GM10266 (cell line): ENCODE measurements at regions not wholly inside any gene's neighbourhood (a gene's known extent, or its start where the extent isn't known, plus 50 kb on each side); places are given as distances from the start of the nearest gene placed in this dataset.

Source experiments
- DNase-seq: peaks from one replicate; pipeline ENCODE4 v3.0.0; 2012; ENCODE audit errors: extremely low spot score
- TF ChIP-seq, protein P1 (sequence below): IDR thresholded peaks from 2 replicates; pipeline ENCODE4 v1.5.1; 2012; ENCODE audit warnings: mild to moderate bottlenecking, low read depth; ENCODE audit not compliant: control insufficient read depth, insufficient read depth; ENCODE audit errors: missing control alignments

GRCh38 chr15:62832231-62832630 is 210.3 kb upstream of the TPM1 start:
- TF ChIP-seq, protein P1, sequence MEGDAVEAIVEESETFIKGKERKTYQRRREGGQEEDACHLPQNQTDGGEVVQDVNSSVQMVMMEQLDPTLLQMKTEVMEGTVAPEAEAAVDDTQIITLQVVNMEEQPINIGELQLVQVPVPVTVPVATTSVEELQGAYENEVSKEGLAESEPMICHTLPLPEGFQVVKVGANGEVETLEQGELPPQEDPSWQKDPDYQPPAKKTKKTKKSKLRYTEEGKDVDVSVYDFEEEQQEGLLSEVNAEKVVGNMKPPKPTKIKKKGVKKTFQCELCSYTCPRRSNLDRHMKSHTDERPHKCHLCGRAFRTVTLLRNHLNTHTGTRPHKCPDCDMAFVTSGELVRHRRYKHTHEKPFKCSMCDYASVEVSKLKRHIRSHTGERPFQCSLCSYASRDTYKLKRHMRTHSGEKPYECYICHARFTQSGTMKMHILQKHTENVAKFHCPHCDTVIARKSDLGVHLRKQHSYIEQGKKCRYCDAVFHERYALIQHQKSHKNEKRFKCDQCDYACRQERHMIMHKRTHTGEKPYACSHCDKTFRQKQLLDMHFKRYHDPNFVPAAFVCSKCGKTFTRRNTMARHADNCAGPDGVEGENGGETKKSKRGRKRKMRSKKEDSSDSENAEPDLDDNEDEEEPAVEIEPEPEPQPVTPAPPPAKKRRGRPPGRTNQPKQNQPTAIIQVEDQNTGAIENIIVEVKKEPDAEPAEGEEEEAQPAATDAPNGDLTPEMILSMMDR = no peak
- DNase-seq = no peak

DNA sequence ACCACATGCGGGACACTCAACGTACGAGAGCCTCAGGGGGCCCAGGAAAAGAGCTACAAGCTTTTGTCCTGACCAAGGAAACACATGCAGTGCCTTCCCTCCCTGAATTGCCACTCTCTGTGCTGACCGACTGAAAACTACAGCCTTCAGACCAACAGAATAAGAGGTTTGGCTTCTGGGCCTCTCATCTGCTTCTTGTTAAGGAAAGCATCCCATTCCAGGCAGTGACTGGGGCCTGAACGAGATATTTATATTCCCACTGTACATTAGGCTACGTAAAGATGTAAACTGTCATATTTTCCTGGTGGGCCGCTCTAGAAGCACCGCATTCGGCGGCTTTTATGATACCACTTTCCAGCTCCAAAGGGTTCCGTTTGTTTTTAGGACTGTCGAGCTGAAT is 208.9 kb upstream of the TPM1 start:
- TF ChIP-seq, protein P1 = no peak
- DNase-seq = no peak

- DNase-seq = no peak
- TF ChIP-seq, protein P1 = no peak
Measured at GRCh38 chr15:62834686-62835329, 207.7 kb upstream of the TPM1 start.

DNA sequence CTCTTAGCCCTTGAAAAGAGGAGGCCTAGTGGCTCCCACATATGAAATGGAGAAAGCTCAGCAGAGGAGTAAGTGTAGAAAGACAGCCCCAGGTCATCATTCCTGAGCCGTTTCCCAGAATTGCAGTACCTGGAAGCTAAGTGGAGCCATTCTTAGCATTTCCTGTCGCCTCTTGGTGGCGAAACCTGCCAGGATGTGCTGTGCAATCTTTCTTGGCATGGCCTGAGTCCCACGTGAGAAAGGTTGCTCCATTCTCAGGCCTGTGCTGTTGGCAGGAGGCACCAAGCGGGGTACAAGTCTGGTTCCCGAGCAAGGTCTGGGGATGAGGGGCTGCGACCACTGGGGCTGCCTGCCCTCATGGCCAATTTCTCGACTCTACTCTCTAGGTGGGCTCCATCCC is 207.2 kb upstream of the TPM1 start:
- no peak for DNase-seq
- TF ChIP-seq, protein P1 = no peak

DNA sequence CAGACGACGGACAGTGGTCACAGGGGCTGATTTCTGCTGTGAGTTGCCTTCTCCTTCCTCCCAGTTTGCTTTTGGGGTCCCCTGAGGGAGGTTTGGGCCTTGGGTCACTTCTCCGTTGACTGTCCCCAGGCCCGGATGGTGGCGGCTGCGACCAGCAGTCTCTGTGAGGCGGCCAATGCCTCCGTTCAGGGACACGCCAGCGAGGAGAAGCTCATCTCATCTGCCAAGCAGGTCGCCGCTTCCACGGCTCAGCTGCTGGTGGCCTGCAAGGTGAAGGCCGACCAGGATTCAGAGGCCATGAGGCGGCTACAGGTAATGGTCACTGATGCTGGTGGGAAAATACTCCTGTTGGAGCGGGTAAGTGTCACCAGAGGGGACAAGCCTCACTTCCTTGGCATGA is 206.8 kb upstream of the TPM1 start:
- DNase-seq = no peak
- TF ChIP-seq, protein P1 = no peak

GRCh38 chr15:62840526-62841268 is 201.8 kb upstream of the TPM1 start:
- DNase-seq = no peak
- TF ChIP-seq, protein P1 = no peak

DNA sequence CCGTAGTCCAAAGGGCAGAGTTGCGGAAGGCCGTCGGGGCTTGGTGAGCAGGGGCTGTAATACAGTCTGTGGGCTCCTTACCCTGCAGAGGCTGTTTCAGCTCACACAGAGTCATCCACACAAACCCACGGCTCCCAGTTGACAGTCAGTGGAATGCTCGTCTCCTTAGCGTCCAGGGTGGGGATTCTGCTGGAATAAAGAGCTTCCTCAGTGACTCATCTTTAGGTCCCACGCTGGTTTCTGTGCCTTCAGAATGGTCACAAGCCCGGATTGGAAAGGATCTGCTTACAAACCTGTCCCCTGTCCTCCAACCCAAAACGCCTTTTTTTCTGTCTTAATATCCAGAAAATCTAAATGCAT is 201.3 kb upstream of the TPM1 start:
- TF ChIP-seq, protein P1 = no peak
- no peak for DNase-seq
